Mesenchymal stem cell (in vitro differentiated cells and primary cell): ENCODE measurements at regions not wholly inside any gene's neighbourhood (a gene's known extent, or its start where the extent isn't known, plus 50 kb on each side); places are given as distances from the start of the nearest gene placed in this dataset.
"Not testable (repeated sequence)": the region's sequence is repeated elsewhere in the genome, so short reads cannot be mapped to it uniquely, and the experiment has no call there.

ENCODE experiments used
- DNase-seq: peaks from one replicate; pipeline ENCODE4 v3.0.0-alpha.2; 2013
- H2AFZ ChIP-seq: one replicate; pipeline ENCODE4 v1.6.1; 2013; ENCODE audit warnings: low read depth, mild to moderate bottlenecking, control low read depth, inconsistent platforms, low read length, moderate library complexity
- H2AK5ac ChIP-seq: 2 replicates; pipeline ENCODE4 v1.6.1; 2013; ENCODE audit warnings: low read length, moderate library complexity, mild to moderate bottlenecking, inconsistent platforms; ENCODE audit not compliant: severe bottlenecking
- H2BK120ac ChIP-seq: one replicate; pipeline ENCODE4 v1.6.1; 2013; ENCODE audit warnings: low read depth, mild to moderate bottlenecking, inconsistent platforms, low read length, moderate library complexity
- H2BK12ac ChIP-seq, 2 experiments: one replicate each; pipeline ENCODE4 v1.6.1; 2013; ENCODE audit warnings: inconsistent platforms in 2 of 2, low read length in 2 of 2, mild to moderate bottlenecking in 2 of 2, moderate library complexity in 2 of 2, control low read depth in 1 of 2
- H2BK15ac ChIP-seq: one replicate; pipeline ENCODE4 v1.6.1; 2013; ENCODE audit warnings: mild to moderate bottlenecking, low read depth, inconsistent platforms; ENCODE audit not compliant: poor library complexity, severe bottlenecking
- H2BK5ac ChIP-seq: 2 replicates; pipeline ENCODE4 v1.6.1; 2013; ENCODE audit warnings: low read depth, mild to moderate bottlenecking, low read length, control low read depth, inconsistent platforms; ENCODE audit not compliant: poor library complexity, severe bottlenecking
- H3K14ac ChIP-seq, 2 experiments: one replicate each; pipeline ENCODE4 v1.6.1; 2013; ENCODE audit warnings: inconsistent platforms in 2 of 2, low read length in 2 of 2, control low read depth in 1 of 2, mild to moderate bottlenecking in 1 of 2, moderate library complexity in 1 of 2
- H3K18ac ChIP-seq, 2 experiments: one replicate each; pipeline ENCODE4 v1.6.1; 2013; ENCODE audit warnings: inconsistent platforms in 2 of 2, low read length in 2 of 2, control low read depth in 1 of 2, low read depth in 1 of 2, mild to moderate bottlenecking in 1 of 2
- H3K23ac ChIP-seq, 2 experiments: one replicate each; pipeline ENCODE4 v1.6.1; 2013; ENCODE audit warnings: inconsistent platforms in 2 of 2, low read length in 2 of 2, mild to moderate bottlenecking in 2 of 2, moderate library complexity in 2 of 2, control low read depth in 1 of 2
- H3K27ac ChIP-seq: 2 replicates; pipeline ENCODE4 v1.5.1; 2013; ENCODE audit warnings: mild to moderate bottlenecking, moderate library complexity, low read length, control low read depth, inconsistent platforms; ENCODE audit not compliant: poor library complexity, severe bottlenecking
- H3K27me3 ChIP-seq, 2 experiments: 2 replicates each; pipeline versions ENCODE4 v1.6.1 to v1.7.0; 2013; ENCODE audit warnings: low read length in 2 of 2, mild to moderate bottlenecking in 2 of 2, moderate library complexity in 2 of 2, control low read depth in 1 of 2, inconsistent platforms in 1 of 2; ENCODE audit not compliant: control insufficient read depth in 1 of 2, insufficient read depth in 1 of 2
- H3K36me3 ChIP-seq, 2 experiments: 2 replicates each; pipeline versions ENCODE4 v1.6.1 to v1.7.0; 2013; ENCODE audit warnings: low read length in 2 of 2, control low read depth in 1 of 2, inconsistent platforms in 1 of 2, low read depth in 1 of 2, mild to moderate bottlenecking in 1 of 2; ENCODE audit not compliant: insufficient read depth in 2 of 2, control insufficient read depth in 1 of 2
- H3K4ac ChIP-seq, 2 experiments: one replicate each; pipeline ENCODE4 v1.6.1; 2013; ENCODE audit warnings: inconsistent platforms in 2 of 2, low read length in 2 of 2, mild to moderate bottlenecking in 2 of 2, moderate library complexity in 2 of 2, control low read depth in 1 of 2, low read depth in 1 of 2
- H3K4me1 ChIP-seq: 2 replicates; pipeline ENCODE4 v1.6.1; 2013; ENCODE audit warnings: low read depth, low read length, control low read depth; ENCODE audit not compliant: control insufficient read depth, insufficient read depth
- H3K4me2 ChIP-seq: 2 replicates; pipeline ENCODE4 v1.6.1; 2013; ENCODE audit warnings: low read length, mild to moderate bottlenecking, inconsistent platforms; ENCODE audit not compliant: poor library complexity, severe bottlenecking
- H3K4me3 ChIP-seq, 2 experiments: 2 replicates each; pipeline versions ENCODE4 v1.5.1 to v1.7.0; 2013; ENCODE audit warnings: low read length in 2 of 2, mild to moderate bottlenecking in 2 of 2, control low read depth in 1 of 2, low read depth in 1 of 2; ENCODE audit not compliant: insufficient read depth in 1 of 2
- H3K79me1 ChIP-seq: replicated peaks from 2 replicates; pipeline ENCODE4 v1.6.1; 2013; ENCODE audit warnings: mild to moderate bottlenecking, control low read depth, low read length, inconsistent platforms; ENCODE audit not compliant: poor library complexity, severe bottlenecking
- H3K9ac ChIP-seq: 2 replicates; pipeline ENCODE4 v1.7.0; 2013; ENCODE audit warnings: mild to moderate bottlenecking, low read length, moderate library complexity
- H3K9me3 ChIP-seq: 2 replicates; pipeline ENCODE4 v1.7.0; 2013; ENCODE audit warnings: mild to moderate bottlenecking, low read length; ENCODE audit not compliant: control insufficient read depth
- H4K8ac ChIP-seq: one replicate; pipeline ENCODE4 v1.6.1; 2013; ENCODE audit warnings: inconsistent platforms, mild to moderate bottlenecking, low read length, moderate library complexity
- H4K91ac ChIP-seq: one replicate; pipeline ENCODE4 v1.6.1; 2013; ENCODE audit warnings: mild to moderate bottlenecking, low read length, inconsistent platforms
- WGBS: methylation state at CpG from one replicate; pipeline ENCODE4 v1.1.7; 2013; ENCODE audit warnings: mixed read lengths; 5-methylcytosine and 5-hydroxymethylcytosine counted together

DNA sequence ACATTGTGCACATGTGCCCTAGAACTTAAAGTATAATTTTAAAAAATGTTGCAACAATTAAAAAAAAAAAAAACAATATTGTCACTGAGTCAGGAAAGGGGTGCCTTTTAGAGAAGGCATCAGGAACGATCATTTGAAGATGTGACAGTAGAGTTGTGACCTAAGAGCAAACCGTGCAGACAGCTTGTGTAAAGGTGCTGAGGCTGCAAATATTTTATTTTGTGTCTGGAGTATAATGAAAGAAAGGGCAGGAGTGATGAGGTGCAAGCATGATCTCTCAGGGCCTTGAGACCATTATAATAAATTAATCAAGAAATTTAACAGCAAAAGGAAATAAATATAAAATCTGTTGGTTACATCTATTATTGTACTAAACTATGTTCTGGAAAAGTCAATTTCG lies 1219.7 kb downstream of the OLFM4 start:
- H2AFZ ChIP-seq = no peak overlapping the region
- DNase-seq = no peak
- no peaks in the 10 kb centered on the region for H3K4me1 ChIP-seq
- H3K79me1 ChIP-seq = no peaks in the 10 kb centered on the region
- H3K27me3 ChIP-seq = no peaks in the 10 kb centered on the region
- no peak overlapping the region for H3K4me2 ChIP-seq
- H3K18ac ChIP-seq = no peak overlapping the region
- H3K9ac ChIP-seq = no peak overlapping the region
- no peak overlapping the region for H2BK120ac ChIP-seq
- no peak overlapping the region for H4K8ac ChIP-seq
- H3K14ac ChIP-seq = no peak overlapping the region
- H2BK15ac ChIP-seq = no peak overlapping the region
- H2BK12ac ChIP-seq = no peak overlapping the region
- no peak overlapping the region for H3K23ac ChIP-seq
- H3K9me3 ChIP-seq = peaks cover 18% of the 10 kb centered on the region
- H4K91ac ChIP-seq = no peak overlapping the region
- H3K4ac ChIP-seq = no peak overlapping the region
- 71% methylated on average over 3 of the region's 3 CpGs for WGBS
- H3K4me3 ChIP-seq = no peak overlapping the region
- no peak overlapping the region for H3K27ac ChIP-seq
- H2BK5ac ChIP-seq = no peak overlapping the region
- no peaks in the 10 kb centered on the region for H3K36me3 ChIP-seq
- H2AK5ac ChIP-seq = no peak overlapping the region

- no peaks in the 10 kb centered on the region for H3K4me1 ChIP-seq
- H3K9ac ChIP-seq = no peak overlapping the region
- H4K91ac ChIP-seq = no peak overlapping the region
- H3K4ac ChIP-seq = no peak overlapping the region
- H3K4me2 ChIP-seq = no peak overlapping the region
- no peak overlapping the region for H2BK120ac ChIP-seq
- H3K14ac ChIP-seq = no peak overlapping the region
- H2BK5ac ChIP-seq = no peak overlapping the region
- no peaks in the 10 kb centered on the region for H3K79me1 ChIP-seq
- H3K18ac ChIP-seq = no peak overlapping the region
- H3K9me3 ChIP-seq = peaks cover 42% of the 10 kb centered on the region
- H2BK15ac ChIP-seq = no peak overlapping the region
- no peak overlapping the region for H3K27ac ChIP-seq
- H4K8ac ChIP-seq = no peak overlapping the region
- H3K23ac ChIP-seq = no peak overlapping the region
- H3K36me3 ChIP-seq = no peaks in the 10 kb centered on the region
- WGBS = 72% methylated on average over 2 of the region's 2 CpGs
- no peak overlapping the region for H3K4me3 ChIP-seq
- H2AK5ac ChIP-seq = no peak overlapping the region
- no peak overlapping the region for H2BK12ac ChIP-seq
- H3K27me3 ChIP-seq = no peaks in the 10 kb centered on the region
- no peak for DNase-seq
- no peak overlapping the region for H2AFZ ChIP-seq
Observed at GRCh38 chr13:54261856-54262255, 1233.2 kb downstream of the OLFM4 start.

DNA sequence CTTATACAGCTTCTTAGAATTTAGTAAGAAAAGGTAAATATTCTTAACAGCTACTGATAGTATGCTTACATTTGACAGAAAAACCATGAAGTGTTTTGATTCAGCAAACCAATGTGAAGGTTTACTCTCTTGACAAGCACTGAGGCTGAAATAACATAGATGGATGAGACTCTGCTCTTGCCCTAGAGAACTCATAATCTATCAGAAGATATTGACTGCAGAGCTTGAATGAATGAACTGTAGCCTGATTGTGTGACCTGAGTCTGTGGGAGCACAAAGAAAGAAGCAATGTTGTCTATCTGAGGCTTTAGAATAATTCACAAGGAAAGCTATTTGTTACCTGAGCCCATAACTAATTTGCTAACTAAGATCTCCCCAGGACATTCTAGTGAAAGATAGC lies 1235.3 kb downstream of the OLFM4 start:
- no peaks in the 10 kb centered on the region for H3K27me3 ChIP-seq
- no peaks in the 10 kb centered on the region for H3K79me1 ChIP-seq

DNA sequence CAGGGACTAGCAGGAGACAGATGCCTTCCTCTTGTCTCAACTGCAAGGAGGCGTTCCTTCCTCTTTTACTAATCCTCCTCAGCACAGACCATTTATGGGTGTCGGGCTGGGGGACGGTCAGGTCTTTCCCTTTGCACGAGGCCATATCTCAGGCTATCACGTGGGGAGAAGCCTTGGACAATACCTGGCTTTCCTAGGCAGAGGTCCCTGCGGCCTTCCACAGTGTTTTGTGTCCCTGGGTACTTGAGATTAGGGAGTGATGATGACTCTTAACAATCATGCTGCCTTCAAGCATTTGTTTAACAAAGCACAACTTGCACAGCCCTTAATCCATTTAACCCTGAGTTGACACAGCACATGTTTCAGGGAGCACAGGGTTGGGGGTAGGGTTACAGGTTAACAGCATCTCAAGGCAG lies 1238.6 kb downstream of the OLFM4 start:
- H4K8ac ChIP-seq, H3K27ac ChIP-seq, H3K4me2 ChIP-seq, H2BK12ac ChIP-seq, H3K9ac ChIP-seq, H3K79me1 ChIP-seq, H3K14ac ChIP-seq, H2AFZ ChIP-seq, H2BK120ac ChIP-seq, H3K36me3 ChIP-seq, DNase-seq, H3K27me3 ChIP-seq, H3K4me1 ChIP-seq, H3K23ac ChIP-seq, H3K18ac ChIP-seq, H4K91ac ChIP-seq, H3K4me3 ChIP-seq, H2BK15ac ChIP-seq, H2BK5ac ChIP-seq, H3K4ac ChIP-seq, H2AK5ac ChIP-seq: not testable (repeated sequence)
- peaks cover 38% of the 10 kb centered on the region for H3K9me3 ChIP-seq
- 12% methylated on average over 5 of the region's 6 CpGs for WGBS

More for the DNA sequence above, 1235.3 kb downstream of the OLFM4 start:
- Histone ChIP-seq H3K9ac (no peak overlapping the region), H3K9me3 (peaks cover 36% of the 10 kb centered on the region), H2AFZ (no peak overlapping the region), H3K36me3 (no peaks in the 10 kb centered on the region), H2BK15ac (no peak overlapping the region), H2BK12ac (no peak overlapping the region), H2BK5ac (no peak overlapping the region), H3K4me2 (no peak overlapping the region), H2BK120ac (no peak overlapping the region), H3K18ac (no peak overlapping the region), H4K8ac (no peak overlapping the region), H3K4me3 (no peak overlapping the region), H3K27ac (no peak overlapping the region), H3K23ac (no peak overlapping the region), H3K4me1 (no peaks in the 10 kb centered on the region), H3K14ac (no peak overlapping the region), H2AK5ac (no peak overlapping the region), H4K91ac (no peak overlapping the region), H3K4ac (no peak overlapping the region)
- no peak for DNase-seq
